ENCODE measurements at regions not wholly inside any gene's neighbourhood (a gene's known extent, or its start where the extent isn't known, plus 50 kb on each side); places are given as distances from the start of the nearest gene placed in this dataset.

DNA sequence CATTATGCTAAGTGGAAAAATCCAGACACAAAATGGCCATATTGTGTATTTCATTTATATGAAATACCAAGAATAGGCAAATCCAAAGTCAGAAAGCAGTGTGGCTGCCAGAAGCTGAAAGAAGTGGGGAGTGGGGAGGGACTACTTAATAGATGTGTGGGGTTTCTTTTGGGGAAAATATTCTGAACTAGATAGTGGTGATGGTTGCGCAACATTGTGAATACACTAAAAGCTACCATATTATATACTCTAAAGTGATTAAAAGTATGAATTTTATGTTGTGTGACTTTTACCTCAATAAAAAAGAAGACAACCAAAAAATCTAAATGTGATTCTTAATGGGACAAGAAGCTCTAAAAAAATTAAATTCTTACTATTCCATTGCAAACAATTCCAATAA, 272.6 kb downstream of the DAD1 start:
- no peak overlapping the region for H3K4me3 ChIP-seq (ENCODE audit: control extremely low read depth in 1 of 5, extremely low read depth in 1 of 5, insufficient read depth in 1 of 5, low read depth in 2 of 5, low read length in 4 of 5)
- ATAC-seq (ENCODE audit: low read depth) (no peak), DNase-seq (no peak)
- Mint-ChIP-seq H3K4me1 (peaks cover 4% of the 10 kb centered on the region), H3K9me3 (ENCODE audit: insufficient read depth) (no peaks in the 10 kb centered on the region), H3K27ac (no peak overlapping the region), H3K27me3 (no peaks in the 10 kb centered on the region), H3K4me3 (no peak overlapping the region)
- ChIA-PET POLR2A (no interaction called here), CTCF (interaction anchor here (0.6 to 1.2 kb wide), 7 partner anchors 9 to 254 kb away, joined by 3 to 5 read pairs (median 3); no protein-coding TSS in a partner anchor)
- H3K79me2 ChIP-seq (ENCODE audit: control insufficient read depth, insufficient read depth, low read length): no peaks in the 10 kb centered on the region
- H3K9ac ChIP-seq (ENCODE audit: low read length): no peak overlapping the region
- WGBS (ENCODE audit: insufficient coverage): no CpG with 5 or more reads among the region's 1 CpG
- H4K20me1 ChIP-seq (ENCODE audit: control insufficient read depth, insufficient read depth, low read length, poor library complexity, severe bottlenecking): no peaks in the 10 kb centered on the region
- H3K9me3 ChIP-seq (ENCODE audit: control extremely low read depth in 1 of 3, control insufficient read depth in 2 of 3, insufficient read depth in 1 of 3, low read length in 2 of 3): no peaks in the 10 kb centered on the region
- H3K4me1 ChIP-seq (ENCODE audit: control insufficient read depth in 2 of 2, insufficient read depth in 2 of 2, low read length in 2 of 2): no peaks in the 10 kb centered on the region
- no peak overlapping the region for H2AFZ ChIP-seq (ENCODE audit: insufficient read depth, low read depth, low read length, poor library complexity, severe bottlenecking)
- H3K27ac ChIP-seq (ENCODE audit: low read length in 2 of 2): no peak overlapping the region
- H3K4me2 ChIP-seq (replicated peaks; ENCODE audit: low read depth, low read length, poor library complexity, severe bottlenecking): no peak overlapping the region
- TF ChIP-seq, protein P1, sequence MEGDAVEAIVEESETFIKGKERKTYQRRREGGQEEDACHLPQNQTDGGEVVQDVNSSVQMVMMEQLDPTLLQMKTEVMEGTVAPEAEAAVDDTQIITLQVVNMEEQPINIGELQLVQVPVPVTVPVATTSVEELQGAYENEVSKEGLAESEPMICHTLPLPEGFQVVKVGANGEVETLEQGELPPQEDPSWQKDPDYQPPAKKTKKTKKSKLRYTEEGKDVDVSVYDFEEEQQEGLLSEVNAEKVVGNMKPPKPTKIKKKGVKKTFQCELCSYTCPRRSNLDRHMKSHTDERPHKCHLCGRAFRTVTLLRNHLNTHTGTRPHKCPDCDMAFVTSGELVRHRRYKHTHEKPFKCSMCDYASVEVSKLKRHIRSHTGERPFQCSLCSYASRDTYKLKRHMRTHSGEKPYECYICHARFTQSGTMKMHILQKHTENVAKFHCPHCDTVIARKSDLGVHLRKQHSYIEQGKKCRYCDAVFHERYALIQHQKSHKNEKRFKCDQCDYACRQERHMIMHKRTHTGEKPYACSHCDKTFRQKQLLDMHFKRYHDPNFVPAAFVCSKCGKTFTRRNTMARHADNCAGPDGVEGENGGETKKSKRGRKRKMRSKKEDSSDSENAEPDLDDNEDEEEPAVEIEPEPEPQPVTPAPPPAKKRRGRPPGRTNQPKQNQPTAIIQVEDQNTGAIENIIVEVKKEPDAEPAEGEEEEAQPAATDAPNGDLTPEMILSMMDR (IDR thresholded peaks at IDR 0.05): no peak
- no peak for TF ChIP-seq EZH2 (IDR thresholded peaks at IDR 0.05; ENCODE audit: borderline replicate concordance, insufficient read depth, low read depth, low read length, poor library complexity, severe bottlenecking)
- intact Hi-C loops (cut with micrococcal nuclease): loop anchor here (10.0 kb wide), 2 partner anchors 538 to 668 kb away; partner anchors contain the start of gene AJUBA
- no peaks in the 10 kb centered on the region for H3K27me3 ChIP-seq (replicated peaks in 1 of 4; ENCODE audit: control extremely low read depth in 1 of 4, control insufficient read depth in 3 of 4, insufficient read depth in 4 of 4, low read length in 3 of 4)
- no peaks in the 10 kb centered on the region for H3K36me3 ChIP-seq (replicated peaks in 1 of 2; ENCODE audit: control extremely low read depth in 1 of 2, control insufficient read depth in 1 of 2, extremely low read depth in 1 of 2, insufficient read depth in 2 of 2, low read length in 1 of 2)

GRCh38 chr14:22315336-22315735, 273.7 kb downstream of the DAD1 start:
- no peak overlapping the region for H3K27ac Mint-ChIP-seq
- no peak for DNase-seq
- CTCF ChIA-PET: interaction anchor here (0.7 to 1.7 kb wide), 12 partner anchors 12 to 432 kb away, joined by 3 to 5 read pairs (median 4); no protein-coding TSS in a partner anchor

More at GRCh38 chr14:22315336-22315735, 273.7 kb downstream of the DAD1 start:
- Histone ChIP-seq H3K9ac (ENCODE audit: low read length) (no peak overlapping the region), H3K36me3 (replicated peaks in 1 of 2; ENCODE audit: control extremely low read depth in 1 of 2, control insufficient read depth in 1 of 2, extremely low read depth in 1 of 2, insufficient read depth in 2 of 2, low read length in 1 of 2) (no peaks in the 10 kb centered on the region), H3K9me3 (ENCODE audit: control extremely low read depth in 1 of 3, control insufficient read depth in 2 of 3, insufficient read depth in 1 of 3, low read length in 2 of 3) (no peaks in the 10 kb centered on the region), H2AFZ (ENCODE audit: insufficient read depth, low read depth, low read length, poor library complexity, severe bottlenecking) (no peak overlapping the region), H4K20me1 (ENCODE audit: control insufficient read depth, insufficient read depth, low read length, poor library complexity, severe bottlenecking) (no peaks in the 10 kb centered on the region), H3K27me3 (replicated peaks in 1 of 4; ENCODE audit: control extremely low read depth in 1 of 4, control insufficient read depth in 3 of 4, insufficient read depth in 4 of 4, low read length in 3 of 4) (no peaks in the 10 kb centered on the region), H3K4me3 (ENCODE audit: control extremely low read depth in 1 of 5, extremely low read depth in 1 of 5, insufficient read depth in 1 of 5, low read depth in 2 of 5, low read length in 4 of 5) (no peak overlapping the region), H3K79me2 (ENCODE audit: control insufficient read depth, insufficient read depth, low read length) (no peaks in the 10 kb centered on the region), H3K4me1 (ENCODE audit: control insufficient read depth in 2 of 2, insufficient read depth in 2 of 2, low read length in 2 of 2) (no peaks in the 10 kb centered on the region), H3K27ac (ENCODE audit: low read length in 2 of 2) (no peak overlapping the region), H3K4me2 (replicated peaks; ENCODE audit: low read depth, low read length, poor library complexity, severe bottlenecking) (no peak overlapping the region)
- intact Hi-C loops (cut with micrococcal nuclease): loop anchor here (2.0 to 10.0 kb wide), 3 partner anchors 337 to 669 kb away; partner anchors contain the start of gene AJUBA
- TF ChIP-seq, protein P1 (IDR thresholded peaks at IDR 0.05): no peak
- no peak for TF ChIP-seq EZH2 (IDR thresholded peaks at IDR 0.05; ENCODE audit: borderline replicate concordance, insufficient read depth, low read depth, low read length, poor library complexity, severe bottlenecking)
- no peak for ATAC-seq (ENCODE audit: low read depth)
- no peaks in the 10 kb centered on the region for H3K9me3 Mint-ChIP-seq (ENCODE audit: insufficient read depth)
- H3K27me3 Mint-ChIP-seq: no peaks in the 10 kb centered on the region
- POLR2A ChIA-PET: interaction anchor here (0.6 kb wide), 1 partner anchor 254 kb away, joined by 3 read pairs; no protein-coding TSS in a partner anchor
- peaks cover 5% of the 10 kb centered on the region for H3K4me1 Mint-ChIP-seq
- no peak overlapping the region for H3K4me3 Mint-ChIP-seq
- 92% methylated on average over 2 of the region's 3 CpGs for WGBS (ENCODE audit: insufficient coverage)
